GM19395 (cell line): ENCODE measurements at regions not wholly inside any gene's neighbourhood (a gene's known extent, or its start where the extent isn't known, plus 50 kb on each side); places are given as distances from the start of the nearest gene placed in this dataset.

ENCODE experiments used
- ATAC-seq: cut with Tn5 transposase; IDR thresholded peaks from one replicate; pipeline ENCODE4 v1.9.1; 2021; ENCODE audit warnings: mild to moderate bottlenecking, moderate library complexity; ENCODE audit not compliant: unreplicated experiment

GRCh38 chr12:127899971-127900370, 367.0 kb upstream of the TMEM132C start:
- no peak for ATAC-seq

GRCh38 chr12:127900386-127900785, 366.6 kb upstream of the TMEM132C start:
- ATAC-seq: no peak

GRCh38 chr12:127903146-127903545, 363.8 kb upstream of the TMEM132C start:
- ATAC-seq: no peak

- ATAC-seq: no peak
Observed at GRCh38 chr12:127909041-127909440, 357.9 kb upstream of the TMEM132C start.

GRCh38 chr12:127911291-127911690, 355.7 kb upstream of the TMEM132C start:
- ATAC-seq: no peak

GRCh38 chr12:127912035-127912665, 354.8 kb upstream of the TMEM132C start:
- ATAC-seq: no peak

GRCh38 chr12:127923501-127923900, 343.5 kb upstream of the TMEM132C start:
- ATAC-seq: no peak

- no peak for ATAC-seq
Observed at GRCh38 chr12:127925971-127926370, 341.0 kb upstream of the TMEM132C start.

- no peak for ATAC-seq
Observed at GRCh38 chr12:127928178-127928577, 338.8 kb upstream of the TMEM132C start.

GRCh38 chr12:127928615-127929571, 338.1 kb upstream of the TMEM132C start:
- no peak for ATAC-seq

- no peak for ATAC-seq
Observed at GRCh38 chr12:127930122-127930521, 336.8 kb upstream of the TMEM132C start.

GRCh38 chr12:127934409-127934808, 332.6 kb upstream of the TMEM132C start:
- ATAC-seq: no peak

- no peak for ATAC-seq
Observed at GRCh38 chr12:127936463-127936862, 330.5 kb upstream of the TMEM132C start.

GRCh38 chr12:127941332-127941731, 325.6 kb upstream of the TMEM132C start:
- ATAC-seq: no peak

GRCh38 chr12:127942981-127943380, 324.0 kb upstream of the TMEM132C start:
- no peak for ATAC-seq

- ATAC-seq: no peak
Observed at GRCh38 chr12:127943481-127944210, 323.3 kb upstream of the TMEM132C start.

- no peak for ATAC-seq
Observed at GRCh38 chr12:127944211-127944899, 322.6 kb upstream of the TMEM132C start.

GRCh38 chr12:127957001-127957660, 309.8 kb upstream of the TMEM132C start:
- no peak for ATAC-seq

- ATAC-seq: no peak
Observed at GRCh38 chr12:127962303-127962702, 304.7 kb upstream of the TMEM132C start.

GRCh38 chr12:127963933-127964332, 303.0 kb upstream of the TMEM132C start:
- ATAC-seq: no peak
